NCI-H2227 treated with DMSO at 0.1 percent for 48 hours (cell line): ENCODE measurements at regions not wholly inside any gene's neighbourhood (a gene's known extent, or its start where the extent isn't known, plus 50 kb on each side); places are given as distances from the start of the nearest gene placed in this dataset.
"Not testable (repeated sequence)": the region's sequence is repeated elsewhere in the genome, so short reads cannot be mapped to it uniquely, and the experiment has no call there.

Source experiments
- DNase-seq: peaks from one replicate; lab custom pipeline; 2025; lab: John Stamatoyannopoulos, UW

- no peak for DNase-seq
These were observed 122.5 kb upstream of the GDNF start for GRCh38 chr5:37962389-37962788.

GRCh38 chr5:37957218-37957617 is 117.4 kb upstream of the GDNF start:
- no peak for DNase-seq

GRCh38 chr5:37955748-37956147 is 115.9 kb upstream of the GDNF start:
- no peak for DNase-seq

- no peak for DNase-seq
These were observed 114.7 kb upstream of the GDNF start for GRCh38 chr5:37954561-37954960.

- DNase-seq: peak; percentile 36
These were observed 112.3 kb upstream of the GDNF start for GRCh38 chr5:37951946-37952721.

GRCh38 chr5:37950436-37950835 is 110.6 kb upstream of the GDNF start:
- DNase-seq: no peak

GRCh38 chr5:37945446-37945845 is 105.6 kb upstream of the GDNF start:
- no peak for DNase-seq

- DNase-seq: not testable (repeated sequence)
These were observed 103.3 kb upstream of the GDNF start for GRCh38 chr5:37943136-37943535.

GRCh38 chr5:37940931-37941623 is 101.2 kb upstream of the GDNF start:
- no peak for DNase-seq

- DNase-seq: no peak
These were observed 99.0 kb upstream of the GDNF start for GRCh38 chr5:37938861-37939260.

GRCh38 chr5:37938076-37938852 is 98.4 kb upstream of the GDNF start:
- DNase-seq: no peak

- DNase-seq: no peak
These were observed 96.2 kb upstream of the GDNF start for GRCh38 chr5:37936091-37936490.

GRCh38 chr5:37933576-37933975 is 93.7 kb upstream of the GDNF start:
- no peak for DNase-seq

- DNase-seq: no peak
These were observed 92.6 kb upstream of the GDNF start for GRCh38 chr5:37932450-37932849.

- no peak for DNase-seq
These were observed 91.7 kb upstream of the GDNF start for GRCh38 chr5:37931541-37931940.

GRCh38 chr5:37930350-37930749 is 90.5 kb upstream of the GDNF start:
- DNase-seq: no peak

GRCh38 chr5:37929791-37930190 is 90.0 kb upstream of the GDNF start:
- DNase-seq: no peak

- DNase-seq: not testable (repeated sequence)
These were observed 87.9 kb upstream of the GDNF start for GRCh38 chr5:37927753-37928152.

- no peak for DNase-seq
These were observed 86.9 kb upstream of the GDNF start for GRCh38 chr5:37926732-37927131.

- no peak for DNase-seq
These were observed 81.6 kb upstream of the GDNF start for GRCh38 chr5:37921452-37921851.

GRCh38 chr5:37918424-37918823 is 78.6 kb upstream of the GDNF start:
- DNase-seq: no peak

- DNase-seq: no peak
These were observed 76.7 kb upstream of the GDNF start for GRCh38 chr5:37916525-37916924.
